ENCODE measurements at regions not wholly inside any gene's neighbourhood (a gene's known extent, or its start where the extent isn't known, plus 50 kb on each side); places are given as distances from the start of the nearest gene placed in this dataset.
A peak's percentile ranks its signal among the peaks of the same experiment; 100 is the strongest.

GRCh38 chr6:142693441-142693840 lies 251.5 kb downstream of the HIVEP2 start:
- DNase-seq (ENCODE audit: low read depth in 1 of 2, low spot score in 1 of 2): peak in 1 of 2 donors; percentile 53
- H3K4me3 ChIP-seq: no peak overlapping the region

GRCh38 chr6:142694054-142694453 lies 250.9 kb downstream of the HIVEP2 start:
- no peak overlapping the region for H3K4me3 ChIP-seq
- H3K4me1 ChIP-seq (ENCODE audit: low read depth): no peaks in the 10 kb centered on the region
- TF ChIP-seq CTCF (IDR thresholded peaks at IDR 0.05; ENCODE audit: low read depth, low read length): no peak
- no peak overlapping the region for H3K27ac ChIP-seq
- no peaks in the 10 kb centered on the region for H3K9me3 ChIP-seq (ENCODE audit: low read depth)
- no peaks in the 10 kb centered on the region for H3K36me3 ChIP-seq
- H3K27me3 ChIP-seq: no peaks in the 10 kb centered on the region
- DNase-seq (ENCODE audit: low read depth in 1 of 2, low spot score in 1 of 2): peak in 1 of 2 donors; percentile 53

More at GRCh38 chr6:142693441-142693840, 251.5 kb downstream of the HIVEP2 start:
- TF ChIP-seq CTCF (IDR thresholded peaks at IDR 0.05; ENCODE audit: low read depth, low read length): no peak
- Histone ChIP-seq H3K4me1 (ENCODE audit: low read depth) (no peaks in the 10 kb centered on the region), H3K27me3 (no peaks in the 10 kb centered on the region), H3K36me3 (no peaks in the 10 kb centered on the region), H3K27ac (no peak overlapping the region), H3K9me3 (ENCODE audit: low read depth) (no peaks in the 10 kb centered on the region)

- Histone ChIP-seq H3K4me1 (ENCODE audit: low read depth) (no peaks in the 10 kb centered on the region), H3K9me3 (ENCODE audit: low read depth) (no peaks in the 10 kb centered on the region), H3K36me3 (no peaks in the 10 kb centered on the region), H3K4me3 (no peak overlapping the region), H3K27me3 (no peaks in the 10 kb centered on the region), H3K27ac (no peak overlapping the region)
- DNase-seq (ENCODE audit: low read depth in 1 of 2, low spot score in 1 of 2): peak in 1 of 2 donors; percentile 30
- no peak for TF ChIP-seq CTCF (IDR thresholded peaks at IDR 0.05; ENCODE audit: low read depth, low read length)
These were observed 250.0 kb downstream of the HIVEP2 start for GRCh38 chr6:142695016-142695415.

- Histone ChIP-seq H3K27ac (no peak overlapping the region), H3K4me1 (ENCODE audit: low read depth) (no peaks in the 10 kb centered on the region), H3K4me3 (no peak overlapping the region), H3K36me3 (no peaks in the 10 kb centered on the region), H3K27me3 (no peaks in the 10 kb centered on the region), H3K9me3 (ENCODE audit: low read depth) (no peaks in the 10 kb centered on the region)
- no peak for TF ChIP-seq CTCF (IDR thresholded peaks at IDR 0.05; ENCODE audit: low read depth, low read length)
- no peak for DNase-seq (ENCODE audit: low read depth in 1 of 2, low spot score in 1 of 2)
These were observed 248.6 kb downstream of the HIVEP2 start for GRCh38 chr6:142696123-142697000.

GRCh38 chr6:142697001-142697335 lies 248.0 kb downstream of the HIVEP2 start:
- no peaks in the 10 kb centered on the region for H3K4me1 ChIP-seq (ENCODE audit: low read depth)
- H3K27me3 ChIP-seq: no peaks in the 10 kb centered on the region
- DNase-seq (ENCODE audit: low read depth in 1 of 2, low spot score in 1 of 2): no peak
- no peak overlapping the region for H3K27ac ChIP-seq
- H3K36me3 ChIP-seq: no peaks in the 10 kb centered on the region
- H3K9me3 ChIP-seq (ENCODE audit: low read depth): no peaks in the 10 kb centered on the region
- no peak for TF ChIP-seq CTCF (IDR thresholded peaks at IDR 0.05; ENCODE audit: low read depth, low read length)
- no peak overlapping the region for H3K4me3 ChIP-seq

Data from cardiac muscle cell (in vitro differentiated cells and primary cell).